IMR-90 (cell line): ENCODE measurements at regions not wholly inside any gene's neighbourhood (a gene's known extent, or its start where the extent isn't known, plus 50 kb on each side); places are given as distances from the start of the nearest gene placed in this dataset.

Experiments used
- ATAC-seq: fragments of 200-7000 bp; cut with Tn5 transposase; 2 replicates; pipeline ENCODE4 v1.9.1; 2020; ENCODE audit warnings: low read depth, mild to moderate bottlenecking, moderate library complexity
- BruUV-seq: library from RNA; stranded (reverse); fragments of 400-500 nt; replicated peaks from 2 replicates; lab custom pipeline; 2021; lab: Mats Ljungman, UMichigan
- CTCF ChIA-PET: fragments of 300-600 bp; formaldehyde crosslinking; extraction: SDS; loops from one replicate; lab custom pipeline; 2021; ENCODE audit warnings: antibody characterized with exemption; lab: Yijun Ruan, JAX
- POLR2A ChIA-PET: fragments of 300-600 bp; sonication (Branson Sonifier 250); formaldehyde crosslinking; loops from one replicate; lab custom pipeline; 2022; ENCODE audit warnings: antibody characterized with exemption; ENCODE audit not compliant: unreplicated experiment; lab: Charles Lee
- DNase-seq: peaks from one replicate; pipeline ENCODE4 v3.0.0; 2013
- H2AFZ ChIP-seq: replicated peaks from 2 replicates; pipeline ENCODE3; 2013; ENCODE audit warnings: low read length, mild to moderate bottlenecking; ENCODE audit not compliant: poor library complexity
- H2AK5ac ChIP-seq: 2 replicates; pipeline ENCODE4 v1.6.1; 2013; ENCODE audit warnings: low read depth, low read length, inconsistent platforms
- H2AK9ac ChIP-seq: replicated peaks from 2 replicates; pipeline ENCODE3; 2013; ENCODE audit warnings: mild to moderate bottlenecking, low read depth, low read length, moderate library complexity; ENCODE audit not compliant: poor library complexity
- H2BK120ac ChIP-seq: 2 replicates; pipeline ENCODE4 v1.6.1; 2013; ENCODE audit warnings: low read depth, low read length, inconsistent platforms
- H2BK15ac ChIP-seq: 3 replicates; pipeline ENCODE4 v1.6.1; 2013; ENCODE audit warnings: low read depth, low read length, inconsistent platforms
- H2BK20ac ChIP-seq: 2 replicates; pipeline ENCODE4 v1.6.1; 2013; ENCODE audit warnings: low read depth, mild to moderate bottlenecking, inconsistent platforms, low read length, moderate library complexity
- H2BK5ac ChIP-seq: 2 replicates; pipeline ENCODE4 v1.6.1; 2013; ENCODE audit warnings: mild to moderate bottlenecking, low read depth, low read length, inconsistent platforms; ENCODE audit not compliant: poor library complexity, severe bottlenecking
- H3K14ac ChIP-seq: replicated peaks from 2 replicates; pipeline ENCODE4 v1.6.1; 2013; ENCODE audit warnings: low read depth, low read length, inconsistent platforms
- H3K18ac ChIP-seq: 2 replicates; pipeline ENCODE4 v1.6.1; 2013; ENCODE audit warnings: low read depth, low read length, control low read depth
- H3K23ac ChIP-seq: 2 replicates; pipeline ENCODE4 v1.6.1; 2013; ENCODE audit warnings: low read depth, low read length, inconsistent platforms
- H3K27ac ChIP-seq: 2 replicates; pipeline ENCODE4 v1.5.1; 2013; ENCODE audit warnings: mild to moderate bottlenecking, control low read depth, low read length; ENCODE audit not compliant: insufficient read depth
- H3K27me3 ChIP-seq: 2 replicates; pipeline ENCODE4 v1.6.1; 2013; ENCODE audit warnings: low read length; ENCODE audit not compliant: control insufficient read depth, insufficient read depth
- H3K36me3 ChIP-seq: 2 replicates; pipeline ENCODE4 v1.6.1; 2013; ENCODE audit warnings: low read length, mixed read lengths; ENCODE audit not compliant: control insufficient read depth, insufficient read depth
- H3K4ac ChIP-seq: 2 replicates; pipeline ENCODE4 v1.6.1; 2013; ENCODE audit warnings: low read depth, low read length, inconsistent platforms
- H3K4me1 ChIP-seq: 2 replicates; pipeline ENCODE4 v1.6.1; 2013; ENCODE audit warnings: low read length, mixed read lengths; ENCODE audit not compliant: control insufficient read depth, insufficient read depth
- H3K4me2 ChIP-seq: 2 replicates; pipeline ENCODE4 v1.6.1; 2013; ENCODE audit warnings: low read depth, mild to moderate bottlenecking, control low read depth, low read length, moderate library complexity
- H3K4me3 ChIP-seq: 2 replicates; pipeline ENCODE4 v1.5.1; 2013; ENCODE audit warnings: low read depth, mild to moderate bottlenecking, control low read depth, low read length, moderate library complexity; ENCODE audit not compliant: insufficient read depth
- H3K56ac ChIP-seq: 2 replicates; pipeline ENCODE4 v1.6.1; 2013; ENCODE audit warnings: low read length, inconsistent platforms; ENCODE audit not compliant: insufficient read depth; ENCODE audit errors: extremely low read depth
- H3K79me1 ChIP-seq, 2 experiments: 2 replicates each; pipeline ENCODE4 v1.6.1; 2013; ENCODE audit warnings: low read length in 2 of 2, inconsistent platforms in 1 of 2, low read depth in 1 of 2
- H3K9ac ChIP-seq: 2 replicates; pipeline ENCODE4 v1.6.1; 2013; ENCODE audit warnings: low read depth, low read length, control low read depth
- H3K9me1 ChIP-seq: 2 replicates; pipeline ENCODE4 v1.6.1; 2013; ENCODE audit warnings: low read length, inconsistent platforms; ENCODE audit not compliant: insufficient read depth
- H3K9me3 ChIP-seq: 2 replicates; pipeline ENCODE4 v1.6.1; 2013; ENCODE audit warnings: low read length; ENCODE audit not compliant: control insufficient read depth, insufficient read depth
- H4K20me1 ChIP-seq: 2 replicates; pipeline ENCODE4 v1.6.1; 2013; ENCODE audit warnings: low read length, inconsistent platforms; ENCODE audit not compliant: insufficient read depth
- H4K5ac ChIP-seq: 2 replicates; pipeline ENCODE4 v1.6.1; 2013; ENCODE audit warnings: mild to moderate bottlenecking, low read depth, low read length, control low read depth
- H4K8ac ChIP-seq, 2 experiments: 2 replicates each; pipeline ENCODE4 v1.6.1; 2013; ENCODE audit warnings: low read depth in 2 of 2, low read length in 2 of 2, control low read depth in 1 of 2, inconsistent platforms in 1 of 2
- H4K91ac ChIP-seq: 2 replicates; pipeline ENCODE4 v1.6.1; 2013; ENCODE audit warnings: low read depth, low read length, inconsistent platforms; ENCODE audit not compliant: insufficient read depth
- BHLHE40 ChIP-seq: fragments of 150-350 bp; IDR thresholded peaks from 2 replicates; pipeline ENCODE4 v1.6.1; 2016; ENCODE audit warnings: mild to moderate bottlenecking, low read depth, low read length
- MAFK ChIP-seq: IDR thresholded peaks from 2 replicates; pipeline ENCODE4 v1.6.1; 2012; ENCODE audit warnings: low read depth, low read length, improper control_type of control experiment
- MXI1 ChIP-seq: IDR thresholded peaks from 2 replicates; pipeline ENCODE4 v1.6.1; 2012; ENCODE audit warnings: low read depth, mild to moderate bottlenecking, low read length, moderate library complexity, borderline replicate concordance
- SMC3 ChIP-seq: fragments of 150-350 bp; IDR thresholded peaks from 2 replicates; pipeline ENCODE4 v1.6.1; 2016; ENCODE audit warnings: low read depth, mild to moderate bottlenecking, antibody characterized with exemption, low read length, moderate library complexity
- WGBS, 2 experiments: methylation state at CpG; one replicate each; pipeline versions ENCODE4 v1.1.5 to v1.1.7; 2013; ENCODE audit warnings: missing lambda C conversion rate in 2 of 2; ENCODE audit not compliant: insufficient read length in 1 of 2; ENCODE audit errors: extremely low coverage in 2 of 2; 5-methylcytosine and 5-hydroxymethylcytosine counted together
- dilution Hi-C: fragments of 300-500 bp; cut with HindIII; formaldehyde crosslinking; loops from one replicate; pipeline ENCODE4 v1.14.3; 2018; ENCODE audit warnings: low sequenced_read_pairs; ENCODE audit not compliant: unreplicated experiment
- in situ Hi-C: fragments of 300-500 bp; cut with MboI; formaldehyde crosslinking; loops from 3 replicates; pipeline ENCODE4 v1.14.3; 2019; ENCODE audit warnings: low sequenced_read_pairs, inconsistent platforms, mixed read lengths
- intact Hi-C: fragments of 100-400 bp; cut with micrococcal nuclease; formaldehyde crosslinking; loops from 2 replicates; pipeline ENCODE4 v1.10.0; 2022
- TF ChIP-seq, protein P1 (sequence below): fragments of 150-350 bp; IDR thresholded peaks from 2 replicates; pipeline ENCODE4 v1.6.1; 2017; ENCODE audit warnings: mild to moderate bottlenecking, antibody characterized with exemption, low read length, low read depth

DNA sequence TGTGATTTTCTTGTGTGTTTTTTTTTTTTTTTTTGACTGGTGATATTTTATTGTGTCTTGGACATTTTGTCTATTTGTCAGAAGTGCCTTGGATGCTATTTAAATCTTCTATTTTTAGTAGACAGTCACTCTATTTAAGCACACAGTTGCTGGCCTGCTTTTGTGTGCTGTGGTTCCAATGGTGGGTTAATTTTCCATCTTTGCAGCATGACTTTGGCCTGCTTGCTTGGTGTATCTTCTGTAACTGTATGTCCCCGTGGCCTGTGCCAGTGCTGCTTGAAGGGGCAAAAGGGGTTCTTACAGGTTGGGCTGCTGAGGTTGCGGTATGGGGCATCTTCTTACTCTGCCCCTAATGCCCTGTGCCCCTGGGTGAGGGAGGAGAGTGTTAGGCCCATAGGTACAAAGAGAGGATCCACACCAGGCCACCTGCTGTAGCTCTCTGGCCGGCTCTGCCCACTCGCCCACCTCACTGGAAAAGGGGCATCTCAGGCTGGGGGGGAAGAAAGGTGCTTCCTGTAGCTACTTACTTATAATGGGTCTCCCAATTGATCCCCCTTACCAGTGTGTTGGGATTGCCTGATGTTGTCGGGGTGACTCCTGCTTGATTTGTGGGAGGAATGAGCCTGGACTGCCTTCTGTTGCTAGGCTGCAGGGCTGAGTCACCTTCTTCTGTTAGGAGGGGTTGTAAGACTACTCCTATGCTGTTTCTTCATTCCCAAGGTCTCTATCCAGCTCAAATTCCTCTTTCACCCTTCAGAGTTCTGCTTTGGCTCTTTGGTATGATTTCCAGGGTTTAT, 490.0 kb upstream of the HS6ST1 start:
- no peak overlapping the region for H2BK120ac ChIP-seq
- no peak overlapping the region for H4K91ac ChIP-seq
- ATAC-seq: peak; percentile 62
- H3K4me3 ChIP-seq: no peak overlapping the region
- BruUV-seq: no TSS peak
- H3K23ac ChIP-seq: no peak overlapping the region
- no peak overlapping the region for H3K27ac ChIP-seq
- ChIA-PET POLR2A (no interaction called here), CTCF (no interaction called here)
- H3K18ac ChIP-seq: no peak overlapping the region
- H2AFZ ChIP-seq: no peak overlapping the region
- H3K36me3 ChIP-seq: no peaks in the 10 kb centered on the region
- H3K9me1 ChIP-seq: no peaks in the 10 kb centered on the region
- H3K56ac ChIP-seq: no peak overlapping the region
- no peak overlapping the region for H4K5ac ChIP-seq
- TF ChIP-seq BHLHE40 (no peak), MAFK (no peak), SMC3 (no peak), MXI1 (no peak)
- TF ChIP-seq, protein P1, sequence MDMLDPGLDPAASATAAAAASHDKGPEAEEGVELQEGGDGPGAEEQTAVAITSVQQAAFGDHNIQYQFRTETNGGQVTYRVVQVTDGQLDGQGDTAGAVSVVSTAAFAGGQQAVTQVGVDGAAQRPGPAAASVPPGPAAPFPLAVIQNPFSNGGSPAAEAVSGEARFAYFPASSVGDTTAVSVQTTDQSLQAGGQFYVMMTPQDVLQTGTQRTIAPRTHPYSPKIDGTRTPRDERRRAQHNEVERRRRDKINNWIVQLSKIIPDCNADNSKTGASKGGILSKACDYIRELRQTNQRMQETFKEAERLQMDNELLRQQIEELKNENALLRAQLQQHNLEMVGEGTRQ: no peak
- H3K9me3 ChIP-seq: no peaks in the 10 kb centered on the region
- no peak overlapping the region for H2BK15ac ChIP-seq
- H2BK20ac ChIP-seq: no peak overlapping the region
- H2AK5ac ChIP-seq: no peak overlapping the region
- H3K4ac ChIP-seq: no peak overlapping the region
- H3K9ac ChIP-seq: no peak overlapping the region
- in situ Hi-C loops: no loop called here
- no peaks in the 10 kb centered on the region for H3K4me1 ChIP-seq
- no peak overlapping the region for H4K8ac ChIP-seq
- H3K27me3 ChIP-seq: no peaks in the 10 kb centered on the region
- no peak overlapping the region for H3K4me2 ChIP-seq
- DNase-seq: peak; percentile 51
- H2BK5ac ChIP-seq: no peak overlapping the region
- no peak overlapping the region for H3K14ac ChIP-seq
- no peak overlapping the region for H2AK9ac ChIP-seq
- no peaks in the 10 kb centered on the region for H4K20me1 ChIP-seq
- dilution Hi-C loops: no loop called here
- intact Hi-C loops: no loop called here
- H3K79me1 ChIP-seq: no peaks in the 10 kb centered on the region
- no CpG with 5 or more reads among the region's 5 CpGs for WGBS, 2 experiments
